ENCODE measurements at regions not wholly inside any gene's neighbourhood (a gene's known extent, or its start where the extent isn't known, plus 50 kb on each side); places are given as distances from the start of the nearest gene placed in this dataset.

- intact Hi-C loops (cut with DNase I; ENCODE audit: low total_unique reads) = no loop called here
- H3K27ac ChIP-seq = no peak overlapping the region
- no peak for TF ChIP-seq EP300 (IDR thresholded peaks at IDR 0.05)
- no peak for TF ChIP-seq POLR2A (IDR thresholded peaks at IDR 0.05)
- TF ChIP-seq POLR2AphosphoS5 (IDR thresholded peaks at IDR 0.05) = no peak
- TF ChIP-seq CTCF (IDR thresholded peaks at IDR 0.05) = no peak
Observed at GRCh38 chr18:45171679-45172191, 443.5 kb upstream of the SLC14A2 start.

DNA sequence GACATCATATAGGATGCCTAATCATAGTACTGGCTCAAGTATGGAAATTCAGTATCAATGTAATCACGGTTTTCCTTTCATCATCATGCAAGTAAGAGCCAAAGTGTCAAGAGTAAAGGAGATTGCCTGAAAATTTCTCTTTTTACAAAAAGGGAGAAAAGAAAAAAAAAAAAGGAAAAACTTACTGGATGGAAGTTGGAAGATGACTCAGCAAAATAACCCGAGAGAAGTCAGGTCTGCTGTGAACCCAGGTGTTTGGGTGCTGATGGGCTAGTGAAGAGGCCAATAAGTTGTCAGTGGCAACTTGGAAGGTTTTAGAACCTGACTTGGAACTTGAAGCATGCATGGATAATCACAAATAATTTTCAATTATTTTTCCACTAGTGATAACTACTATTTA, 441.9 kb upstream of the SLC14A2 start:
- Histone ChIP-seq H3K9me3 (no peaks in the 10 kb centered on the region), H3K27ac (no peak overlapping the region), H3K4me3 (no peak overlapping the region), H3K4me1 (peaks cover 0 to 14% (median 5%) of the 10 kb centered on the region in 4 donors), H3K36me3 (no peaks in the 10 kb centered on the region), H3K27me3 (no peaks in the 10 kb centered on the region)
- DNase-seq = no peak
- TF ChIP-seq POLR2A (IDR thresholded peaks at IDR 0.05) (no peak), CTCF (IDR thresholded peaks at IDR 0.05) (no peak), EP300 (IDR thresholded peaks at IDR 0.05) (no peak), POLR2AphosphoS5 (IDR thresholded peaks at IDR 0.05) (no peak)
- intact Hi-C loops (cut with DNase I; ENCODE audit: low total_unique reads) = no loop called here
- 83 to 95% (median 89%) methylated on average over 2 of the region's 2 CpGs for WGBS, 5 donors

More at GRCh38 chr18:45171679-45172191, 443.5 kb upstream of the SLC14A2 start:
- no peak for DNase-seq
- 83 to 98% (median 94%) methylated on average over 4 of the region's 4 CpGs for WGBS, 5 donors
- Histone ChIP-seq H3K9me3 (no peaks in the 10 kb centered on the region), H3K36me3 (no peaks in the 10 kb centered on the region), H3K4me3 (no peak overlapping the region), H3K27me3 (no peaks in the 10 kb centered on the region), H3K4me1 (peaks cover 0 to 28% (median 5%) of the 10 kb centered on the region in 4 donors)

DNA sequence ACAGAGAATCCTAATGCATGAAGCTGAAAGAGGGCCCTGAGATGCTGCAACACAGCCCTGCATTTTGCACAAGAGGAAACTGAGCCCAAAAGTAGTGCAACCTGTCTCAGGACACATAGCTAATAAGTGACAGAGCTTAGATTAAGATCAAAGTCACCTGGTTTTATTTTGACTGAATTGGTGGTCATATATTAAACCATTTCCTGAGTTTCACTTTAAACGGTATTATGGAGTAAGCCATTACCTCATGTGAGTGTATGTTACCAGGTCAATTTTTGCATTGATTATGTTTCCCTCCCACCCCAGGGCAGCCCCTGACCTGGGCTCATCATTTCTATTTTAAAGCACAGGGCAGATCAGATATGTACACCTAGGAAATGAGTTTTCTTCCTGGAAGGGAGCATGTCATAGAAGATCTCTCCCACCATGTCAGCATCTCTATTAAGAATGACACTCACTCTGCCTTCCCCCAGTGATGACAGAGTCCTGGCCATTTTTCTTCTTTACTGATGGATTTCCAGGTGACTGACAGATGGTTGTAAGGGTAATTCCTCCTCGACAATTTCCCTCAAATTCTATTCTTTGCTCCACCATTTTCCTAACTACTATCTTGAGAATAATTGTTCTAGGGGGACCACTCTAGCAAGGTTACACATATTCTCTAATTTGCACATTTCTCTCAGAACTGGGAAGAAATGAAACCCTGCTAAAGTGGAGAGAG, 441.3 kb upstream of the SLC14A2 start:
- no peaks in the 10 kb centered on the region for H3K27me3 ChIP-seq
- peaks cover 0 to 11% (median 5%) of the 10 kb centered on the region in 4 donors for H3K4me1 ChIP-seq
- WGBS, 5 donors = 61 to 73% (median 63%) methylated on average over 2 of the region's 2 CpGs
- no peaks in the 10 kb centered on the region for H3K9me3 ChIP-seq
- TF ChIP-seq CTCF (IDR thresholded peaks at IDR 0.05) (no peak), POLR2AphosphoS5 (IDR thresholded peaks at IDR 0.05) (no peak), POLR2A (IDR thresholded peaks at IDR 0.05) (no peak), EP300 (IDR thresholded peaks at IDR 0.05) (no peak)
- intact Hi-C loops (cut with DNase I; ENCODE audit: low total_unique reads) = no loop called here
- H3K4me3 ChIP-seq = no peak overlapping the region
- no peak for DNase-seq
- H3K27ac ChIP-seq = no peak overlapping the region
- no peaks in the 10 kb centered on the region for H3K36me3 ChIP-seq

GRCh38 chr18:45174629-45175136, 440.6 kb upstream of the SLC14A2 start:
- Histone ChIP-seq H3K4me3 (no peak overlapping the region), H3K4me1 (peaks cover 0 to 3% (median 2%) of the 10 kb centered on the region in 4 donors), H3K27me3 (no peaks in the 10 kb centered on the region), H3K36me3 (no peaks in the 10 kb centered on the region), H3K27ac (no peak overlapping the region), H3K9me3 (no peaks in the 10 kb centered on the region)
- WGBS, 5 donors = 69 to 84% (median 72%) methylated on average over 3 of the region's 3 CpGs
- TF ChIP-seq CTCF (IDR thresholded peaks at IDR 0.05) (no peak), EP300 (IDR thresholded peaks at IDR 0.05) (no peak), POLR2A (IDR thresholded peaks at IDR 0.05) (no peak), POLR2AphosphoS5 (IDR thresholded peaks at IDR 0.05) (no peak)
- DNase-seq = no peak
- intact Hi-C loops (cut with DNase I; ENCODE audit: low total_unique reads) = no loop called here

Data from stomach (tissue), 8 donors.